ENCODE measurements at regions not wholly inside any gene's neighbourhood (a gene's known extent, or its start where the extent isn't known, plus 50 kb on each side); places are given as distances from the start of the nearest gene placed in this dataset.

- Histone ChIP-seq H3K9me3 (ENCODE audit: low read depth, low read length, poor library complexity, severe bottlenecking) (no peaks in the 10 kb centered on the region), H3K27me3 (replicated peaks; ENCODE audit: insufficient read depth, low read depth, low read length, poor library complexity) (no peaks in the 10 kb centered on the region), H3K4me3 (ENCODE audit: low read depth, low read length, poor library complexity, severe bottlenecking) (no peak overlapping the region), H3K27ac (ENCODE audit: low read depth, low read length, poor library complexity, severe bottlenecking) (no peak overlapping the region), H3K36me3 (ENCODE audit: insufficient read depth, low read length, poor library complexity, severe bottlenecking) (no peaks in the 10 kb centered on the region), H3K4me1 (ENCODE audit: insufficient read depth, low read length, poor library complexity, severe bottlenecking) (no peaks in the 10 kb centered on the region)
- CTCF ChIA-PET: no interaction called here
- no peak for DNase-seq (ENCODE audit: low spot score)
- no peak for TF ChIP-seq CTCF (conservative IDR thresholded peaks at IDR 0.05; ENCODE audit: low read depth, low read length)
- TF ChIP-seq EZH2 (IDR thresholded peaks at IDR 0.05; ENCODE audit: borderline replicate concordance, low read depth, low read length, poor library complexity, severe bottlenecking): no peak
- no TSS peak for BruUV-seq (replicated peaks)
- POLR2A ChIA-PET (ENCODE audit: low non-redundant PET): no interaction called here
- intact Hi-C loops (cut with micrococcal nuclease; ENCODE audit: unreplicated experiment): no loop called here
Measured at GRCh38 chr4:166435449-166435848, 562.4 kb downstream of the TLL1 start.

GRCh38 chr4:166458756-166459155 is 585.7 kb downstream of the TLL1 start:
- CTCF ChIA-PET: no interaction called here
- no peaks in the 10 kb centered on the region for H3K9me3 ChIP-seq (ENCODE audit: low read depth, low read length, poor library complexity, severe bottlenecking)
- no peak for DNase-seq (ENCODE audit: low spot score)
- intact Hi-C loops (cut with micrococcal nuclease; ENCODE audit: unreplicated experiment): no loop called here
- TF ChIP-seq CTCF (conservative IDR thresholded peaks at IDR 0.05; ENCODE audit: low read depth, low read length) (no peak), EZH2 (IDR thresholded peaks at IDR 0.05; ENCODE audit: borderline replicate concordance, low read depth, low read length, poor library complexity, severe bottlenecking) (no peak)
- H3K4me1 ChIP-seq (ENCODE audit: insufficient read depth, low read length, poor library complexity, severe bottlenecking): no peaks in the 10 kb centered on the region
- no peaks in the 10 kb centered on the region for H3K36me3 ChIP-seq (ENCODE audit: insufficient read depth, low read length, poor library complexity, severe bottlenecking)
- POLR2A ChIA-PET (ENCODE audit: low non-redundant PET): no interaction called here
- H3K27me3 ChIP-seq (replicated peaks; ENCODE audit: insufficient read depth, low read depth, low read length, poor library complexity): no peaks in the 10 kb centered on the region
- no TSS peak for BruUV-seq (replicated peaks)
- no peak overlapping the region for H3K27ac ChIP-seq (ENCODE audit: low read depth, low read length, poor library complexity, severe bottlenecking)
- no peak overlapping the region for H3K4me3 ChIP-seq (ENCODE audit: low read depth, low read length, poor library complexity, severe bottlenecking)

GRCh38 chr4:166459621-166460020 is 586.6 kb downstream of the TLL1 start:
- Histone ChIP-seq H3K27me3 (replicated peaks; ENCODE audit: insufficient read depth, low read depth, low read length, poor library complexity) (no peaks in the 10 kb centered on the region), H3K4me1 (ENCODE audit: insufficient read depth, low read length, poor library complexity, severe bottlenecking) (no peaks in the 10 kb centered on the region), H3K9me3 (ENCODE audit: low read depth, low read length, poor library complexity, severe bottlenecking) (no peaks in the 10 kb centered on the region), H3K36me3 (ENCODE audit: insufficient read depth, low read length, poor library complexity, severe bottlenecking) (no peaks in the 10 kb centered on the region), H3K4me3 (ENCODE audit: low read depth, low read length, poor library complexity, severe bottlenecking) (no peak overlapping the region), H3K27ac (ENCODE audit: low read depth, low read length, poor library complexity, severe bottlenecking) (no peak overlapping the region)
- ChIA-PET CTCF (no interaction called here), POLR2A (ENCODE audit: low non-redundant PET) (no interaction called here)
- BruUV-seq (replicated peaks): no TSS peak
- intact Hi-C loops (cut with micrococcal nuclease; ENCODE audit: unreplicated experiment): no loop called here
- DNase-seq (ENCODE audit: low spot score): no peak
- TF ChIP-seq EZH2 (IDR thresholded peaks at IDR 0.05; ENCODE audit: borderline replicate concordance, low read depth, low read length, poor library complexity, severe bottlenecking) (no peak), CTCF (conservative IDR thresholded peaks at IDR 0.05; ENCODE audit: low read depth, low read length) (no peak)
